CD4-positive, alpha-beta T cell (primary cell): ENCODE measurements at regions not wholly inside any gene's neighbourhood (a gene's known extent, or its start where the extent isn't known, plus 50 kb on each side); places are given as distances from the start of the nearest gene placed in this dataset.

Source experiments
- ATAC-seq: fragments of 200-7000 bp; cut with Tn5 transposase; one replicate; pipeline ENCODE4 v1.10.0; 2022; ENCODE audit warnings: mild to moderate bottlenecking; ENCODE audit not compliant: poor library complexity
- CTCF ChIA-PET: fragments of 350-600 bp; sonication (Branson Sonifier 250); formaldehyde crosslinking; loops from one replicate; lab custom pipeline; 2021; ENCODE audit warnings: antibody characterized with exemption, inconsistent platforms; lab: Charles Lee
- POLR2A ChIA-PET: fragments of 350-600 bp; sonication (Branson Sonifier 250); formaldehyde crosslinking; loops from one replicate; lab custom pipeline; 2021; ENCODE audit warnings: antibody characterized with exemption, inconsistent platforms; lab: Charles Lee
- DNase-seq, 14 experiments: peaks; one replicate each; pipeline ENCODE4 v3.0.0-alpha.2; 2013 to 2020; ENCODE audit warnings: mixed read lengths in 2 of 14
- H3K27ac ChIP-seq, 2 donors: one replicate each; pipeline versions ENCODE4 v1.5.1 to v1.7.0; 2013; ENCODE audit warnings: low read length in 2 of 2, low read depth in 1 of 2, mild to moderate bottlenecking in 1 of 2
- H3K27me3 ChIP-seq, 2 experiments: 1 replicate in 1 of 2; 2 replicates in 1 of 2; pipeline versions ENCODE4 v1.6.1 to v1.7.0; 2013; ENCODE audit warnings: low read length in 2 of 2, control low read depth in 1 of 2, mild to moderate bottlenecking in 1 of 2, moderate library complexity in 1 of 2; ENCODE audit not compliant: insufficient read depth in 2 of 2, control insufficient read depth in 1 of 2
- H3K36me3 ChIP-seq: one replicate; pipeline ENCODE4 v1.6.1; 2013; ENCODE audit warnings: low read length, control low read depth; ENCODE audit not compliant: insufficient read depth
- H3K4me1 ChIP-seq: one replicate; pipeline ENCODE4 v1.6.1; 2013; ENCODE audit warnings: low read length, control low read depth; ENCODE audit not compliant: insufficient read depth
- H3K4me3 ChIP-seq: one replicate; pipeline ENCODE4 v1.5.1; 2013; ENCODE audit warnings: mild to moderate bottlenecking, low read length, moderate library complexity
- H3K9me3 ChIP-seq, 2 experiments: 1 replicate in 1 of 2; 2 replicates in 1 of 2; pipeline versions ENCODE4 v1.6.1 to v1.7.0; 2013; ENCODE audit warnings: low read length in 2 of 2, mild to moderate bottlenecking in 2 of 2, control low read depth in 1 of 2, moderate library complexity in 1 of 2; ENCODE audit not compliant: control insufficient read depth in 1 of 2, insufficient read depth in 1 of 2
- H3K27ac Mint-ChIP-seq: one replicate; pipeline ENCODE4 v1.8.0; 2020; ENCODE audit warnings: mixed read lengths
- H3K27me3 Mint-ChIP-seq: one replicate; pipeline ENCODE4 v1.8.0; 2021; ENCODE audit warnings: mixed read lengths
- H3K36me3 Mint-ChIP-seq: one replicate; pipeline ENCODE4 v1.8.0; 2021; ENCODE audit warnings: low read depth, mixed read lengths
- H3K4me1 Mint-ChIP-seq: one replicate; pipeline ENCODE4 v1.8.0; 2021; ENCODE audit warnings: low read depth, mixed read lengths
- H3K4me3 Mint-ChIP-seq: one replicate; pipeline ENCODE4 v1.8.0; 2020; ENCODE audit warnings: mild to moderate bottlenecking, mixed read lengths
- H3K9me3 Mint-ChIP-seq: one replicate; pipeline ENCODE4 v1.8.0; 2020; ENCODE audit warnings: mixed read lengths
- intact Hi-C, 2 experiments: fragments of 100-400 bp; cut with DNase I in 1 of 2; cut with micrococcal nuclease in 1 of 2; formaldehyde crosslinking; loops; one replicate each; pipeline versions ENCODE4 v1.15.1 to v1.9.0; 2023 to 2025; cut with DNase I, micrococcal nuclease
- TF ChIP-seq, protein P1 (sequence below): fragments of 200-600 bp; IDR thresholded peaks from one replicate; pipeline ENCODE4 v1.8.0; 2022; ENCODE audit warnings: antibody characterized with exemption, mild to moderate bottlenecking

- Mint-ChIP-seq H3K36me3 (no peaks in the 10 kb centered on the region), H3K4me1 (no peaks in the 10 kb centered on the region), H3K27ac (no peak overlapping the region), H3K4me3 (no peak overlapping the region), H3K27me3 (no peaks in the 10 kb centered on the region), H3K9me3 (peaks cover 4% of the 10 kb centered on the region)
- intact Hi-C loops, result no loop called here
- no peak overlapping the region for H3K4me3 ChIP-seq
- no peaks in the 10 kb centered on the region for H3K9me3 ChIP-seq
- TF ChIP-seq, protein P1, sequence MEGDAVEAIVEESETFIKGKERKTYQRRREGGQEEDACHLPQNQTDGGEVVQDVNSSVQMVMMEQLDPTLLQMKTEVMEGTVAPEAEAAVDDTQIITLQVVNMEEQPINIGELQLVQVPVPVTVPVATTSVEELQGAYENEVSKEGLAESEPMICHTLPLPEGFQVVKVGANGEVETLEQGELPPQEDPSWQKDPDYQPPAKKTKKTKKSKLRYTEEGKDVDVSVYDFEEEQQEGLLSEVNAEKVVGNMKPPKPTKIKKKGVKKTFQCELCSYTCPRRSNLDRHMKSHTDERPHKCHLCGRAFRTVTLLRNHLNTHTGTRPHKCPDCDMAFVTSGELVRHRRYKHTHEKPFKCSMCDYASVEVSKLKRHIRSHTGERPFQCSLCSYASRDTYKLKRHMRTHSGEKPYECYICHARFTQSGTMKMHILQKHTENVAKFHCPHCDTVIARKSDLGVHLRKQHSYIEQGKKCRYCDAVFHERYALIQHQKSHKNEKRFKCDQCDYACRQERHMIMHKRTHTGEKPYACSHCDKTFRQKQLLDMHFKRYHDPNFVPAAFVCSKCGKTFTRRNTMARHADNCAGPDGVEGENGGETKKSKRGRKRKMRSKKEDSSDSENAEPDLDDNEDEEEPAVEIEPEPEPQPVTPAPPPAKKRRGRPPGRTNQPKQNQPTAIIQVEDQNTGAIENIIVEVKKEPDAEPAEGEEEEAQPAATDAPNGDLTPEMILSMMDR, result no peak
- CTCF ChIA-PET, result no interaction called here
- no peaks in the 10 kb centered on the region for H3K4me1 ChIP-seq
- ATAC-seq (no peak), DNase-seq (no peak)
- H3K36me3 ChIP-seq, result no peaks in the 10 kb centered on the region
- no peak overlapping the region for H3K27ac ChIP-seq
- POLR2A ChIA-PET, result no interaction called here
- H3K27me3 ChIP-seq, result no peaks in the 10 kb centered on the region
Observed at GRCh38 chr7:89456556-89456955, 661.0 kb upstream of the TEX47 start.

- TF ChIP-seq, protein P1, result no peak
- ATAC-seq, result no peak
- CTCF ChIA-PET, result no interaction called here
- H3K27me3 ChIP-seq, result no peaks in the 10 kb centered on the region
- intact Hi-C loops, result no loop called here
- H3K36me3 ChIP-seq, result no peaks in the 10 kb centered on the region
- H3K27me3 Mint-ChIP-seq, result no peaks in the 10 kb centered on the region
- no peaks in the 10 kb centered on the region for H3K4me1 Mint-ChIP-seq
- no peak overlapping the region for H3K4me3 ChIP-seq
- H3K36me3 Mint-ChIP-seq, result no peaks in the 10 kb centered on the region
- H3K27ac Mint-ChIP-seq, result no peak overlapping the region
- no peak overlapping the region for H3K4me3 Mint-ChIP-seq
- no peaks in the 10 kb centered on the region for H3K4me1 ChIP-seq
- no peak overlapping the region for H3K27ac ChIP-seq
- no peaks in the 10 kb centered on the region for H3K9me3 ChIP-seq
- POLR2A ChIA-PET, result interaction anchor here (1.2 kb wide), 1 partner anchor 49 kb away, joined by 3 read pairs; no protein-coding TSS in a partner anchor
- DNase-seq, result no peak
- H3K9me3 Mint-ChIP-seq, result peaks cover 4% of the 10 kb centered on the region
Observed at GRCh38 chr7:89458114-89458513, 662.6 kb upstream of the TEX47 start.

- Histone ChIP-seq H3K9me3 (no peaks in the 10 kb centered on the region), H3K27ac (no peak overlapping the region), H3K27me3 (no peaks in the 10 kb centered on the region), H3K4me3 (no peak overlapping the region), H3K4me1 (no peaks in the 10 kb centered on the region), H3K36me3 (no peaks in the 10 kb centered on the region)
- no peak for ATAC-seq
- H3K27ac Mint-ChIP-seq, result no peak overlapping the region
- no peak for DNase-seq
- H3K9me3 Mint-ChIP-seq, result peaks cover 9% of the 10 kb centered on the region
- intact Hi-C loops, result no loop called here
- no peaks in the 10 kb centered on the region for H3K36me3 Mint-ChIP-seq
- ChIA-PET CTCF (no interaction called here), POLR2A (no interaction called here)
- H3K27me3 Mint-ChIP-seq, result no peaks in the 10 kb centered on the region
- TF ChIP-seq, protein P1, result no peak
- no peaks in the 10 kb centered on the region for H3K4me1 Mint-ChIP-seq
- H3K4me3 Mint-ChIP-seq, result no peak overlapping the region
Observed at GRCh38 chr7:89474456-89474855, 678.9 kb upstream of the TEX47 start.
